ENCODE measurements at regions not wholly inside any gene's neighbourhood (a gene's known extent, or its start where the extent isn't known, plus 50 kb on each side); places are given as distances from the start of the nearest gene placed in this dataset.

DNA sequence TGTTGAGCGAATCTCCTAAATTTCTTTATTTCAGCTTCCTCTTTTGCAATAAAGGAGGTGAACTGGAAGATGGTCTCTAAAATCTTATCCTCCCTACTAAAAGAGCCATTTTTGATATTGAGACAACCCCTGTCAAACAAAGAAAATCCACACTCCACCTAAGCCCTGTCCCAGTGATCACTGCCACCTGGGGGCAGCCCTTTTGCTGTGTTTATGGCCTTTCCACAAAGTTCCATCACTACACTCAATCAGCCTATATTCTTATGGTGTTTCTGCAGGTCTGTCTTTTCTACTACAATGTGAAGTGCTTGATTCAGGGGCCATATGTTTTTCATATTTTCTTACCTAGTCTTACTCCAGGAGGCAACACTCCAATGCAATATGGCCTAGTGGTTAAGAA, 163.7 kb downstream of the BMP4 start:
- H3K14ac ChIP-seq (ENCODE audit: insufficient read depth, low read length) = no peak overlapping the region
- peaks cover 0 to 7% of the 10 kb centered on the region in 2 experiments; a peak in 2 of 4 replicates for H3K4me1 Mint-ChIP-seq
- no peak overlapping the region for H2BK20ac ChIP-seq (ENCODE audit: low read depth, low read length, poor library complexity, severe bottlenecking)

More for the DNA sequence above, 163.7 kb downstream of the BMP4 start:
- H3K27ac ChIP-seq (ENCODE audit: insufficient read length, low read depth, low read length) = no peak overlapping the region
- no peaks in the 10 kb centered on the region for H3K9me3 ChIP-seq (ENCODE audit: control insufficient read depth, low read depth, low read length)
- no peak overlapping the region for H3K4me2 ChIP-seq (ENCODE audit: insufficient read depth, insufficient read length, low read length)
- H3K56ac ChIP-seq (ENCODE audit: insufficient read length, low read depth, low read length) = no peak overlapping the region
- no peak overlapping the region for H2BK5ac ChIP-seq (ENCODE audit: insufficient read length, low read length)
- Mint-ChIP-seq H3K27ac (no peak overlapping the region; a peak in 1 of 7 replicates), H3K27me3 (ENCODE audit: low read depth) (no peaks in the 10 kb centered on the region), H3K9me3 (no peaks in the 10 kb centered on the region), H3K4me3 (no peak overlapping the region), H3K36me3 (ENCODE audit: insufficient read depth in 1 of 3, low read depth in 3 of 3) (no peaks in the 10 kb centered on the region)
- H2BK120ac ChIP-seq (ENCODE audit: low read depth, low read length, poor library complexity, severe bottlenecking) = no peak overlapping the region
- H3K4ac ChIP-seq (ENCODE audit: low read depth, low read length) = no peak overlapping the region
- no peak overlapping the region for H4K8ac ChIP-seq (replicated peaks; ENCODE audit: insufficient read length, low read depth, low read length)
- no peaks in the 10 kb centered on the region for H4K20me1 ChIP-seq (ENCODE audit: control insufficient read depth, insufficient read depth, insufficient read length)
- no peak overlapping the region for H4K91ac ChIP-seq (ENCODE audit: insufficient read length, low read depth, low read length)
- H3T11ph ChIP-seq (ENCODE audit: low read length) = no peak overlapping the region
- no CpG with 5 or more reads among the region's 1 CpG for WGBS (ENCODE audit: extremely low coverage, insufficient read length, low lambda C conversion rate)
- no peaks in the 10 kb centered on the region for H3K79me2 ChIP-seq (ENCODE audit: insufficient read depth, low read length)
- DNase-seq = no peak
- no peak overlapping the region for H3K18ac ChIP-seq (ENCODE audit: insufficient read length, low read depth, low read length)
- H3K23me2 ChIP-seq (ENCODE audit: insufficient read length, low read depth, low read length, poor library complexity, severe bottlenecking) = no peaks in the 10 kb centered on the region
- H3K23ac ChIP-seq (ENCODE audit: insufficient read length, low read depth, low read length) = no peak overlapping the region
- no peak overlapping the region for H2AFZ ChIP-seq (ENCODE audit: low read length)
- no peaks in the 10 kb centered on the region for H3K79me1 ChIP-seq (ENCODE audit: insufficient read depth, low read depth, low read length, poor library complexity, severe bottlenecking)
- H2AK5ac ChIP-seq (ENCODE audit: insufficient read length, low read length) = no peak overlapping the region
- H2BK12ac ChIP-seq (ENCODE audit: insufficient read length, low read depth, low read length) = no peak overlapping the region
- H2BK15ac ChIP-seq (ENCODE audit: low read depth, low read length) = no peak overlapping the region
- no peaks in the 10 kb centered on the region for H3K4me1 ChIP-seq (ENCODE audit: insufficient read depth, low read length)
- no peak overlapping the region for H4K5ac ChIP-seq (ENCODE audit: insufficient read length, low read depth, low read length)
- no peak overlapping the region for H3K9ac ChIP-seq (ENCODE audit: extremely low read depth, insufficient read length, low read length)
- TF ChIP-seq, protein P1, sequence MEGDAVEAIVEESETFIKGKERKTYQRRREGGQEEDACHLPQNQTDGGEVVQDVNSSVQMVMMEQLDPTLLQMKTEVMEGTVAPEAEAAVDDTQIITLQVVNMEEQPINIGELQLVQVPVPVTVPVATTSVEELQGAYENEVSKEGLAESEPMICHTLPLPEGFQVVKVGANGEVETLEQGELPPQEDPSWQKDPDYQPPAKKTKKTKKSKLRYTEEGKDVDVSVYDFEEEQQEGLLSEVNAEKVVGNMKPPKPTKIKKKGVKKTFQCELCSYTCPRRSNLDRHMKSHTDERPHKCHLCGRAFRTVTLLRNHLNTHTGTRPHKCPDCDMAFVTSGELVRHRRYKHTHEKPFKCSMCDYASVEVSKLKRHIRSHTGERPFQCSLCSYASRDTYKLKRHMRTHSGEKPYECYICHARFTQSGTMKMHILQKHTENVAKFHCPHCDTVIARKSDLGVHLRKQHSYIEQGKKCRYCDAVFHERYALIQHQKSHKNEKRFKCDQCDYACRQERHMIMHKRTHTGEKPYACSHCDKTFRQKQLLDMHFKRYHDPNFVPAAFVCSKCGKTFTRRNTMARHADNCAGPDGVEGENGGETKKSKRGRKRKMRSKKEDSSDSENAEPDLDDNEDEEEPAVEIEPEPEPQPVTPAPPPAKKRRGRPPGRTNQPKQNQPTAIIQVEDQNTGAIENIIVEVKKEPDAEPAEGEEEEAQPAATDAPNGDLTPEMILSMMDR (conservative IDR thresholded peaks at IDR 0.05) = peak; percentile 53
- no peaks in the 10 kb centered on the region for H3K27me3 ChIP-seq (ENCODE audit: insufficient read depth, low read length)
